SK-N-SH (cell line): ENCODE measurements at regions not wholly inside any gene's neighbourhood (a gene's known extent, or its start where the extent isn't known, plus 50 kb on each side); places are given as distances from the start of the nearest gene placed in this dataset.

Source experiments
- CTCF ChIA-PET: fragments of 300-600, 350-600 bp; formaldehyde crosslinking; extraction: SDS; loops from one replicate; lab custom pipeline; 2021; lab: Yijun Ruan, JAX
- POLR2A ChIA-PET: fragments of 350-600 bp; sonication (Branson Sonifier 250); formaldehyde crosslinking; extraction: SDS; loops from one replicate; lab custom pipeline; 2020; ENCODE audit warnings: antibody characterized with exemption, inconsistent platforms; lab: Yijun Ruan, JAX
- DNase-seq: peaks from one replicate; pipeline ENCODE4 v3.0.0; 2012
- H2AFZ ChIP-seq: fragments of 200-600 bp; sonication (generic); 2 replicates; pipeline ENCODE4 v1.8.1; 2016; ENCODE audit warnings: antibody characterized with exemption, mild to moderate bottlenecking, low read depth
- H3F3A ChIP-seq: fragments of 200-600 bp; sonication (generic); replicated peaks from 2 replicates; pipeline ENCODE3; 2016; ENCODE audit warnings: antibody characterized with exemption, mild to moderate bottlenecking; ENCODE audit not compliant: insufficient read depth
- H3K27ac ChIP-seq, 2 experiments: fragments of 200-500 bp in 1 of 2; fragments of 200-600 bp in 1 of 2; sonication (Bioruptor generic) in 1 of 2; sonication (generic), shearing (Covaris generic) in 1 of 2; 2 replicates each; pipeline versions ENCODE4 v1.5.1 to v1.6.1; 2014 to 2016; ENCODE audit warnings: low read depth in 2 of 2, inconsistent platforms in 1 of 2, low read length in 1 of 2, mild to moderate bottlenecking in 1 of 2, mixed read lengths in 1 of 2
- H3K27me3 ChIP-seq: fragments of 200-600 bp; sonication (generic), shearing (Covaris generic); 2 replicates; pipeline ENCODE4 v1.6.1; 2016; ENCODE audit warnings: mixed run types; ENCODE audit not compliant: insufficient read depth
- H3K36me3 ChIP-seq, 2 experiments: fragments of 200-500 bp in 1 of 2; fragments of 200-600 bp in 1 of 2; sonication (Bioruptor generic) in 1 of 2; sonication (generic) in 1 of 2; replicated peaks in 1 of 2; 2 replicates each; pipeline versions ENCODE3 to v1.5.1; 2014 to 2016; ENCODE audit warnings: low read length in 1 of 2, mild to moderate bottlenecking in 1 of 2; ENCODE audit not compliant: insufficient read depth in 2 of 2, control insufficient read depth in 1 of 2
- H3K4me1 ChIP-seq, 2 experiments: fragments of 200-500 bp in 1 of 2; fragments of 200-600 bp in 1 of 2; sonication (Bioruptor generic) in 1 of 2; sonication (generic), shearing (Covaris generic) in 1 of 2; 2 replicates each; pipeline versions ENCODE4 v1.5.1 to v1.6.1; 2014 to 2016; ENCODE audit warnings: low read depth in 1 of 2, low read length in 1 of 2, mixed run types in 1 of 2; ENCODE audit not compliant: insufficient read depth in 2 of 2, control insufficient read depth in 1 of 2
- H3K4me2 ChIP-seq: fragments of 200-600 bp; sonication (generic), shearing (Covaris generic); 2 replicates; pipeline ENCODE4 v1.6.1; 2017; ENCODE audit warnings: mixed run types
- H3K4me3 ChIP-seq, 2 experiments: fragments of 200-500 bp in 1 of 2; fragments of 200-600 bp in 1 of 2; sonication (Bioruptor generic) in 1 of 2; sonication (generic), shearing (Covaris generic) in 1 of 2; 2 replicates each; pipeline versions ENCODE4 v1.5.1 to v1.8.1; 2014 to 2016; ENCODE audit warnings: low read depth in 2 of 2, inconsistent platforms in 1 of 2, low read length in 1 of 2, mild to moderate bottlenecking in 1 of 2, mixed read lengths in 1 of 2, moderate library complexity in 1 of 2
- H3K79me2 ChIP-seq: fragments of 200-600 bp; sonication (generic); 2 replicates; pipeline ENCODE4 v1.8.1; 2017; ENCODE audit warnings: mild to moderate bottlenecking; ENCODE audit not compliant: insufficient read depth
- H3K9ac ChIP-seq: fragments of 200-600 bp; sonication (generic); 2 replicates; pipeline ENCODE4 v1.6.1; 2017; ENCODE audit warnings: mixed run types
- H3K9me2 ChIP-seq: fragments of 200-600 bp; sonication (generic); 2 replicates; pipeline ENCODE4 v1.6.1; 2017; ENCODE audit warnings: mixed run types
- H3K9me3 ChIP-seq: fragments of 200-600 bp; sonication (generic); 2 replicates; pipeline ENCODE4 v1.6.1; 2017; ENCODE audit warnings: mixed run types, mild to moderate bottlenecking, moderate library complexity
- H4K20me1 ChIP-seq: fragments of 200-600 bp; sonication (generic); 2 replicates; pipeline ENCODE4 v1.6.1; 2017; ENCODE audit warnings: mild to moderate bottlenecking, mixed run types; ENCODE audit not compliant: insufficient read depth
- CHD2 ChIP-seq: fragments of 150-350 bp; IDR thresholded peaks from 2 replicates; pipeline ENCODE4 v1.6.1; 2018; ENCODE audit warnings: low read length; ENCODE audit not compliant: partially characterized antibody
- CTCF ChIP-seq: fragments of 200-600 bp; sonication (generic); IDR thresholded peaks from 2 replicates; pipeline ENCODE4 v1.6.1; 2017; ENCODE audit warnings: antibody characterized with exemption, mild to moderate bottlenecking, moderate library complexity
- ELF1 ChIP-seq: IDR thresholded peaks from 2 replicates; pipeline ENCODE4 v1.4.0; 2012
- EP300 ChIP-seq, 2 experiments: IDR thresholded peaks; 2 replicates each; pipeline versions ENCODE4 v1.4.0 to v1.6.1; 2012; ENCODE audit warnings: borderline replicate concordance in 1 of 2, low read depth in 1 of 2, low read length in 1 of 2
- EZH2phosphoT487 ChIP-seq: fragments of 200-600 bp; sonication (generic); IDR thresholded peaks from 2 replicates; pipeline ENCODE4 v1.6.1; 2017; ENCODE audit warnings: low read depth, mixed run types, mild to moderate bottlenecking, antibody characterized with exemption, moderate library complexity, borderline replicate concordance
- FOSL2 ChIP-seq: IDR thresholded peaks from 2 replicates; pipeline ENCODE4 v1.4.0; 2012; ENCODE audit warnings: low read depth, mild to moderate bottlenecking, moderate library complexity, borderline replicate concordance
- FOXJ3 ChIP-seq: sonication (generic); formaldehyde crosslinking; IDR thresholded peaks from 2 replicates; pipeline ENCODE4 v1.5.1; 2020; ENCODE audit warnings: mild to moderate bottlenecking, missing genetic modification reagents
- GATA2 ChIP-seq: sonication (generic); formaldehyde crosslinking; IDR thresholded peaks from 2 replicates; pipeline ENCODE4 v1.5.0; 2020; ENCODE audit warnings: mild to moderate bottlenecking, missing genetic modification reagents
- JUND ChIP-seq: IDR thresholded peaks from 2 replicates; pipeline ENCODE4 v1.4.0; 2012
- MXI1 ChIP-seq: IDR thresholded peaks from 2 replicates; pipeline ENCODE4 v1.6.1; 2012; ENCODE audit warnings: mild to moderate bottlenecking, low read depth, low read length, improper control_type of control experiment
- NFIC ChIP-seq: IDR thresholded peaks from 2 replicates; pipeline ENCODE4 v1.4.0; 2012; ENCODE audit warnings: borderline replicate concordance
- NRF1 ChIP-seq: IDR thresholded peaks from 2 replicates; pipeline ENCODE4 v1.6.1; 2012; ENCODE audit warnings: low read depth, mild to moderate bottlenecking, low read length
- REST ChIP-seq: IDR thresholded peaks from 2 replicates; pipeline ENCODE4 v1.6.1; 2012; ENCODE audit warnings: mild to moderate bottlenecking, low read depth, low read length, moderate library complexity
- RFX5 ChIP-seq: IDR thresholded peaks from 2 replicates; pipeline ENCODE4 v1.6.1; 2012; ENCODE audit warnings: mild to moderate bottlenecking, improper control_type of control experiment, low read length
- RXRA ChIP-seq: IDR thresholded peaks from 2 replicates; pipeline ENCODE4 v1.4.0; 2012; ENCODE audit warnings: low read depth, mild to moderate bottlenecking, borderline replicate concordance
- SIN3A ChIP-seq: IDR thresholded peaks from 2 replicates; pipeline ENCODE4 v1.6.1; 2012; ENCODE audit warnings: low read depth, mild to moderate bottlenecking, low read length, moderate library complexity, borderline replicate concordance
- SMC3 ChIP-seq: IDR thresholded peaks from 2 replicates; pipeline ENCODE4 v1.6.1; 2012; ENCODE audit warnings: low read depth, low read length, improper control_type of control experiment
- TAF1 ChIP-seq: IDR thresholded peaks from 2 replicates; pipeline ENCODE4 v1.6.1; 2012; ENCODE audit warnings: low read depth, mild to moderate bottlenecking, low read length, moderate library complexity, borderline replicate concordance
- TCF12 ChIP-seq: IDR thresholded peaks from 2 replicates; pipeline ENCODE4 v1.4.0; 2012
- TEAD4 ChIP-seq: IDR thresholded peaks from 2 replicates; pipeline ENCODE4 v1.4.0; 2012; ENCODE audit warnings: mild to moderate bottlenecking, borderline replicate concordance; ENCODE audit not compliant: insufficient read depth
- ZBTB33 ChIP-seq: IDR thresholded peaks from 2 replicates; pipeline ENCODE4 v1.4.0; 2012; ENCODE audit warnings: low read depth, borderline replicate concordance
- WGBS: methylation state at CpG from one replicate; pipeline ENCODE4 v1.1.6; 2017; ENCODE audit warnings: low lambda C conversion rate; 5-methylcytosine and 5-hydroxymethylcytosine counted together

- no peak overlapping the region for H3K9ac ChIP-seq
- no peak overlapping the region for H3K4me2 ChIP-seq
- no peaks in the 10 kb centered on the region for H3K79me2 ChIP-seq
- TF ChIP-seq REST (no peak), ZBTB33 (no peak), SMC3 (no peak), TEAD4 (no peak), FOXJ3 (CRISPR knock-in tag) (no peak), EP300 (IDR thresholded peaks at IDR 0.05; ENCODE audit: borderline replicate concordance in 1 of 2, low read depth in 1 of 2, low read length in 1 of 2) (no peak), EZH2phosphoT487 (no peak), RXRA (no peak), ELF1 (no peak), NRF1 (no peak), JUND (no peak), TAF1 (no peak)
- no peak overlapping the region for H2AFZ ChIP-seq
- DNase-seq = no peak
- H3K36me3 ChIP-seq = no peaks in the 10 kb centered on the region
- no peaks in the 10 kb centered on the region for H3K27me3 ChIP-seq
- H4K20me1 ChIP-seq = no peaks in the 10 kb centered on the region
- H3K27ac ChIP-seq = no peak overlapping the region
- H3K4me3 ChIP-seq = no peak overlapping the region
- no peaks in the 10 kb centered on the region for H3F3A ChIP-seq
- H3K9me3 ChIP-seq = no peaks in the 10 kb centered on the region
- no peaks in the 10 kb centered on the region for H3K4me1 ChIP-seq
- H3K9me2 ChIP-seq = no peaks in the 10 kb centered on the region
- 6% methylated on average over 2 of the region's 2 CpGs for WGBS
- CTCF ChIA-PET = no interaction called here
- POLR2A ChIA-PET = no interaction called here
These were observed 516.6 kb upstream of the DAB2 start for GRCh38 chr5:39941416-39941815.

GRCh38 chr5:39934830-39935229, 510.1 kb upstream of the DAB2 start:
- Histone ChIP-seq H3F3A (no peaks in the 10 kb centered on the region), H3K9me2 (no peaks in the 10 kb centered on the region), H3K9me3 (no peaks in the 10 kb centered on the region), H3K79me2 (no peaks in the 10 kb centered on the region), H3K36me3 (no peaks in the 10 kb centered on the region), H3K9ac (no peak overlapping the region), H4K20me1 (no peaks in the 10 kb centered on the region), H3K27me3 (no peaks in the 10 kb centered on the region), H3K4me3 (no peak overlapping the region), H3K4me1 (no peaks in the 10 kb centered on the region), H2AFZ (no peak overlapping the region), H3K27ac (no peak overlapping the region), H3K4me2 (no peak overlapping the region)
- CTCF ChIA-PET = no interaction called here
- WGBS = 10% methylated on average over 1 of the region's 1 CpG
- DNase-seq = no peak
- POLR2A ChIA-PET = no interaction called here
- no peak for TF ChIP-seq SIN3A
- no peak for TF ChIP-seq EP300 (IDR thresholded peaks at IDR 0.05; ENCODE audit: borderline replicate concordance in 1 of 2, low read depth in 1 of 2, low read length in 1 of 2)
- no peak for TF ChIP-seq TAF1
- no peak for TF ChIP-seq SMC3
- TF ChIP-seq GATA2 (CRISPR knock-in tag) = no peak
- no peak for TF ChIP-seq NFIC
- no peak for TF ChIP-seq FOSL2
- TF ChIP-seq TCF12 = no peak
- TF ChIP-seq RFX5 = no peak
- TF ChIP-seq NRF1 = no peak
- TF ChIP-seq CHD2 = no peak
- TF ChIP-seq CTCF = no peak
- TF ChIP-seq JUND = no peak
- no peak for TF ChIP-seq MXI1
